Hepatocyte (in vitro differentiated cells): ENCODE measurements at regions not wholly inside any gene's neighbourhood (a gene's known extent, or its start where the extent isn't known, plus 50 kb on each side); places are given as distances from the start of the nearest gene placed in this dataset.
A peak's percentile ranks its signal among the peaks of the same experiment; 100 is the strongest.

Experiments used
- DNase-seq: peaks from one replicate; pipeline ENCODE4 v3.0.0-alpha.2; 2016; ENCODE audit warnings: low spot score
- H2AFZ ChIP-seq: fragments of 200-600 bp; sonication (generic); 2 replicates; pipeline ENCODE4 v1.6.0; 2016; ENCODE audit warnings: antibody characterized with exemption, mild to moderate bottlenecking
- H3K27ac ChIP-seq: fragments of 200-600 bp; sonication (generic); 2 replicates; pipeline ENCODE4 v1.5.1; 2016; ENCODE audit warnings: mild to moderate bottlenecking
- H3K27me3 ChIP-seq: fragments of 200-600 bp; sonication (generic); 2 replicates; pipeline ENCODE4 v1.6.1; 2016
- H3K36me3 ChIP-seq: fragments of 200-600 bp; sonication (generic); replicated peaks from 2 replicates; pipeline ENCODE4 v1.5.1; 2016; ENCODE audit warnings: low read depth; ENCODE audit not compliant: insufficient read depth
- H3K4me1 ChIP-seq: fragments of 200-600 bp; sonication (generic); 2 replicates; pipeline ENCODE4 v1.5.1; 2016; ENCODE audit warnings: mild to moderate bottlenecking, moderate library complexity; ENCODE audit not compliant: insufficient read depth
- H3K4me2 ChIP-seq: fragments of 200-600 bp; sonication (generic); 2 replicates; pipeline ENCODE4 v1.6.0; 2016
- H3K4me3 ChIP-seq: fragments of 200-600 bp; sonication (generic); 2 replicates; pipeline ENCODE4 v1.5.1; 2016; ENCODE audit warnings: mild to moderate bottlenecking
- H3K79me2 ChIP-seq: fragments of 200-600 bp; sonication (generic); 2 replicates; pipeline ENCODE4 v1.6.0; 2017; ENCODE audit warnings: mild to moderate bottlenecking
- H3K9me2 ChIP-seq: fragments of 200-600 bp; sonication (generic); replicated peaks from 2 replicates; pipeline ENCODE4 v1.6.0; 2017; ENCODE audit warnings: mild to moderate bottlenecking; ENCODE audit not compliant: insufficient read depth
- H3K9me3 ChIP-seq: fragments of 200-600 bp; sonication (generic); 2 replicates; pipeline ENCODE4 v1.5.1; 2016; ENCODE audit warnings: low read depth, mild to moderate bottlenecking
- H4K20me1 ChIP-seq: fragments of 200-600 bp; sonication (generic); 2 replicates; pipeline ENCODE4 v1.6.0; 2016; ENCODE audit warnings: mild to moderate bottlenecking; ENCODE audit not compliant: insufficient read depth, poor library complexity, severe bottlenecking
- CTCF ChIP-seq: fragments of 200-600 bp; sonication (generic); IDR thresholded peaks from 2 replicates; pipeline ENCODE4 v1.5.1; 2016; ENCODE audit warnings: antibody characterized with exemption, mild to moderate bottlenecking; ENCODE audit not compliant: poor library complexity
- EZH2 ChIP-seq: fragments of 200-600 bp; sonication (generic); IDR thresholded peaks from 2 replicates; pipeline ENCODE4 v1.6.1; 2016; ENCODE audit warnings: antibody characterized with exemption, mild to moderate bottlenecking, borderline replicate concordance
- EZH2phosphoT487 ChIP-seq: fragments of 200-600 bp; sonication (generic); IDR thresholded peaks from one replicate; pipeline ENCODE4 v1.6.1; 2018; ENCODE audit warnings: antibody characterized with exemption, mild to moderate bottlenecking, low read depth, moderate library complexity; ENCODE audit not compliant: unreplicated experiment, severe bottlenecking
- WGBS: methylation state at CpG from one replicate; pipeline ENCODE4 v1.1.6; 2016; ENCODE audit warnings: low lambda C conversion rate; ENCODE audit errors: missing lambda C conversion rate; 5-methylcytosine and 5-hydroxymethylcytosine counted together

- no peak overlapping the region for H3K4me2 ChIP-seq
- H4K20me1 ChIP-seq, result no peaks in the 10 kb centered on the region
- TF ChIP-seq CTCF (no peak), EZH2phosphoT487 (no peak), EZH2 (no peak)
- no peaks in the 10 kb centered on the region for H3K27me3 ChIP-seq
- no peaks in the 10 kb centered on the region for H3K9me3 ChIP-seq
- H3K4me1 ChIP-seq, result no peaks in the 10 kb centered on the region
- H2AFZ ChIP-seq, result no peak overlapping the region
- whole genome bisulfite sequencing, result 96% methylated on average over 12 of the region's 21 CpGs
- no peaks in the 10 kb centered on the region for H3K36me3 ChIP-seq
- H3K4me3 ChIP-seq, result no peak overlapping the region
- no peak overlapping the region for H3K27ac ChIP-seq
- H3K79me2 ChIP-seq, result no peaks in the 10 kb centered on the region
- H3K9me2 ChIP-seq, result no peaks in the 10 kb centered on the region
- no peak for DNase-seq
Observed at GRCh38 chr15:45885801-45886200, 251.0 kb downstream of the SQOR start.

- Histone ChIP-seq H3K4me3 (no peak overlapping the region), H3K79me2 (no peaks in the 10 kb centered on the region), H3K27ac (no peak overlapping the region), H3K36me3 (no peaks in the 10 kb centered on the region), H3K9me2 (no peaks in the 10 kb centered on the region), H3K27me3 (no peaks in the 10 kb centered on the region), H2AFZ (no peak overlapping the region), H4K20me1 (no peaks in the 10 kb centered on the region), H3K9me3 (no peaks in the 10 kb centered on the region), H3K4me2 (no peak overlapping the region), H3K4me1 (no peaks in the 10 kb centered on the region)
- TF ChIP-seq EZH2phosphoT487 (no peak), EZH2 (no peak)
- WGBS, result 28% methylated on average over 2 of the region's 2 CpGs
- DNase-seq, result peak; percentile 54
Observed at GRCh38 chr15:45891766-45892165, 256.9 kb downstream of the SQOR start.

- no peak overlapping the region for H3K4me2 ChIP-seq
- no peaks in the 10 kb centered on the region for H3K9me3 ChIP-seq
- no peak overlapping the region for H3K27ac ChIP-seq
- 64% methylated on average over 3 of the region's 3 CpGs for WGBS
- H3K79me2 ChIP-seq, result no peaks in the 10 kb centered on the region
- TF ChIP-seq EZH2 (no peak), CTCF (no peak), EZH2phosphoT487 (no peak)
- H3K9me2 ChIP-seq, result no peaks in the 10 kb centered on the region
- H3K4me3 ChIP-seq, result no peak overlapping the region
- DNase-seq, result no peak
- no peak overlapping the region for H2AFZ ChIP-seq
- no peaks in the 10 kb centered on the region for H3K4me1 ChIP-seq
- no peaks in the 10 kb centered on the region for H3K36me3 ChIP-seq
- no peaks in the 10 kb centered on the region for H4K20me1 ChIP-seq
- no peaks in the 10 kb centered on the region for H3K27me3 ChIP-seq
Observed at GRCh38 chr15:45892182-45892581, 257.4 kb downstream of the SQOR start.

DNA sequence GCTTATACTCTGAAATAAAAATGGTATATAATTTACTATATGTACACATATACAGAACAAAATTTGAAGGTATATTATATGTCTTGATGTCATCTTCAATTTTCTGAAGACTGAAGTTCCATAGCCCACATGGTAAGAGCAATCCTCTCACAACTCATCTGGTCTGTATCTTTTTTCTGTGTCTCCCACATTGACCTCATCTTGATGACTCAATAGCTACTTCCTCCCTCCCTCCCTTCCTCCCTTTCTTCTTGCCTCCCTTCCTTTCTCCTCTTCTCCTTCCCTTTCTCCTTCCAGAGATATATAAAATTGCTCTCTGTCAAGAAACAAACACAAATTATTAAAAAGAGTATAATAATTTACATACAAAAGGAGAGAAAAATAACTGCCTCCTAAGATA is 268.5 kb downstream of the SQOR start:
- no peaks in the 10 kb centered on the region for H3K9me3 ChIP-seq
- H3K4me1 ChIP-seq, result peaks cover 3% of the 10 kb centered on the region
- DNase-seq, result no peak
- H3K9me2 ChIP-seq, result no peaks in the 10 kb centered on the region
- H3K4me2 ChIP-seq, result no peak overlapping the region
- H2AFZ ChIP-seq, result no peak overlapping the region
- no peaks in the 10 kb centered on the region for H3K36me3 ChIP-seq
- no peaks in the 10 kb centered on the region for H3K27me3 ChIP-seq
- no peaks in the 10 kb centered on the region for H4K20me1 ChIP-seq
- TF ChIP-seq EZH2phosphoT487 (no peak), EZH2 (no peak), CTCF (no peak)
- no peak overlapping the region for H3K4me3 ChIP-seq
- H3K79me2 ChIP-seq, result no peaks in the 10 kb centered on the region
- no peak overlapping the region for H3K27ac ChIP-seq
